ENCODE measurements at regions not wholly inside any gene's neighbourhood (a gene's known extent, or its start where the extent isn't known, plus 50 kb on each side); places are given as distances from the start of the nearest gene placed in this dataset.

DNA sequence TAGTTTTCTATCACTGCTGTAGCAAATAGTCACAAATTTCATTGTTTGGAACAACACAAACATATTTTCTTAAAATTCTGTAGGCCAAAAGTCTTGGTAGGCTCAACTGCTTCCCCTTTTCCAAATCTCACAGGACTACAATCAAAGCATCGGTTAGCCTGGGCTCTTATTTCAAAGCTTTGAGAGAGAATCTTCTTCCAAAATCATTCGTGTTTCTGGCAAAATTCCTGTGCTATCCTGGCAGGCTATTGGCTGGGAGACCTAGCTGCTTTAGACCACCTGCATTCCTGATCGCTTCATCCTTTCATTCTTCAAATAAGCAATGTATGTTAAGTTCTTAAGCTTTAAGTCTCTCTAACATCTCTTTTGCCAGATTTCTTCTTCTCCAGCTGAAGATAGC is 629.8 kb upstream of the CDH18 start:
- TF ChIP-seq, protein P1, sequence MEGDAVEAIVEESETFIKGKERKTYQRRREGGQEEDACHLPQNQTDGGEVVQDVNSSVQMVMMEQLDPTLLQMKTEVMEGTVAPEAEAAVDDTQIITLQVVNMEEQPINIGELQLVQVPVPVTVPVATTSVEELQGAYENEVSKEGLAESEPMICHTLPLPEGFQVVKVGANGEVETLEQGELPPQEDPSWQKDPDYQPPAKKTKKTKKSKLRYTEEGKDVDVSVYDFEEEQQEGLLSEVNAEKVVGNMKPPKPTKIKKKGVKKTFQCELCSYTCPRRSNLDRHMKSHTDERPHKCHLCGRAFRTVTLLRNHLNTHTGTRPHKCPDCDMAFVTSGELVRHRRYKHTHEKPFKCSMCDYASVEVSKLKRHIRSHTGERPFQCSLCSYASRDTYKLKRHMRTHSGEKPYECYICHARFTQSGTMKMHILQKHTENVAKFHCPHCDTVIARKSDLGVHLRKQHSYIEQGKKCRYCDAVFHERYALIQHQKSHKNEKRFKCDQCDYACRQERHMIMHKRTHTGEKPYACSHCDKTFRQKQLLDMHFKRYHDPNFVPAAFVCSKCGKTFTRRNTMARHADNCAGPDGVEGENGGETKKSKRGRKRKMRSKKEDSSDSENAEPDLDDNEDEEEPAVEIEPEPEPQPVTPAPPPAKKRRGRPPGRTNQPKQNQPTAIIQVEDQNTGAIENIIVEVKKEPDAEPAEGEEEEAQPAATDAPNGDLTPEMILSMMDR (IDR thresholded peaks at IDR 0.05; ENCODE audit: borderline replicate concordance, extremely low read depth, low read length, poor library complexity, severe bottlenecking) = no peak
- TF ChIP-seq EZH2 (IDR thresholded peaks at IDR 0.05; ENCODE audit: borderline replicate concordance, low read depth, low read length, severe bottlenecking) = no peak

Data from DND-41 (cell line).